ENCODE measurements at regions not wholly inside any gene's neighbourhood (a gene's known extent, or its start where the extent isn't known, plus 50 kb on each side); places are given as distances from the start of the nearest gene placed in this dataset.

DNA sequence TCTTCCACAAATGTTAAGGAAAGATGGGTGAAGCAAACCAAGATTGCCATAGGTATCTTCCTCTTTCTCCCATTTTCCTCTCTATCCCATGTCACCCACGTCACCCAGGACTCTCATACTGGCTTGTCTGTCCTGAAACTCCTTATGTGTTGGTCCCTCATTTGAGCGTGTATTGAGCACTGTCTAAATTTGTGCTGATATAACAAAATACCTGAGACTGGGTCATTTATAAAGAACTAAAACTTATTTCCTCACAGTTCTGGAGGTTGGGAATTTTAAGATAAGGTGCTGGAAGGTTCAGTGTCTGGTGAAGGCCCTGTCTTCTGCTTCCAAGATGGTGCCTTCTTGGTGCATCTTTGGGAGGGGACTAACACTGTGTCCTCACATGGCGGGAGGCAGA, 186.9 kb upstream of the SLC24A5 start:
- no peak overlapping the region for H3K4me3 ChIP-seq (replicated peaks in 1 of 3; ENCODE audit: low read depth in 2 of 3, low read length in 3 of 3)
- Mint-ChIP-seq H3K27ac (no peak overlapping the region), H3K4me1 (no peaks in the 10 kb centered on the region), H3K4me3 (no peak overlapping the region), H3K27me3 (ENCODE audit: low read depth in 3 of 3) (peaks cover 2 to 6% (median 3%) of the 10 kb centered on the region in 3 donors), H3K36me3 (no peaks in the 10 kb centered on the region), H3K9me3 (peaks cover 0 to 5% (median 1%) of the 10 kb centered on the region in 7 donors)
- H4K20me1 ChIP-seq (ENCODE audit: insufficient read depth, low read length): no peaks in the 10 kb centered on the region
- no peak overlapping the region for H3K27ac ChIP-seq (ENCODE audit: low read depth in 1 of 2, low read length in 2 of 2)
- H3K36me3 ChIP-seq (replicated peaks in 1 of 2; ENCODE audit: control insufficient read depth in 1 of 2, insufficient read depth in 2 of 2, low read length in 2 of 2): no peaks in the 10 kb centered on the region
- no peak for DNase-seq
- intact Hi-C loops (cut with micrococcal nuclease): no loop called here
- no peak overlapping the region for H2AFZ ChIP-seq (ENCODE audit: insufficient read depth, low read depth, low read length, poor library complexity, severe bottlenecking)
- H3K4me2 ChIP-seq (replicated peaks; ENCODE audit: extremely low read depth, low read length, poor library complexity, severe bottlenecking): no peak overlapping the region
- TF ChIP-seq, protein P1, sequence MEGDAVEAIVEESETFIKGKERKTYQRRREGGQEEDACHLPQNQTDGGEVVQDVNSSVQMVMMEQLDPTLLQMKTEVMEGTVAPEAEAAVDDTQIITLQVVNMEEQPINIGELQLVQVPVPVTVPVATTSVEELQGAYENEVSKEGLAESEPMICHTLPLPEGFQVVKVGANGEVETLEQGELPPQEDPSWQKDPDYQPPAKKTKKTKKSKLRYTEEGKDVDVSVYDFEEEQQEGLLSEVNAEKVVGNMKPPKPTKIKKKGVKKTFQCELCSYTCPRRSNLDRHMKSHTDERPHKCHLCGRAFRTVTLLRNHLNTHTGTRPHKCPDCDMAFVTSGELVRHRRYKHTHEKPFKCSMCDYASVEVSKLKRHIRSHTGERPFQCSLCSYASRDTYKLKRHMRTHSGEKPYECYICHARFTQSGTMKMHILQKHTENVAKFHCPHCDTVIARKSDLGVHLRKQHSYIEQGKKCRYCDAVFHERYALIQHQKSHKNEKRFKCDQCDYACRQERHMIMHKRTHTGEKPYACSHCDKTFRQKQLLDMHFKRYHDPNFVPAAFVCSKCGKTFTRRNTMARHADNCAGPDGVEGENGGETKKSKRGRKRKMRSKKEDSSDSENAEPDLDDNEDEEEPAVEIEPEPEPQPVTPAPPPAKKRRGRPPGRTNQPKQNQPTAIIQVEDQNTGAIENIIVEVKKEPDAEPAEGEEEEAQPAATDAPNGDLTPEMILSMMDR (IDR thresholded peaks at IDR 0.05): no peak
- no peaks in the 10 kb centered on the region for H3K79me2 ChIP-seq (ENCODE audit: insufficient read depth, low read length)
- no CpG with 5 or more reads among the region's 3 CpGs for WGBS (ENCODE audit: insufficient coverage)
- H3K27me3 ChIP-seq (ENCODE audit: control insufficient read depth in 2 of 2, insufficient read depth in 2 of 2, low read length in 2 of 2): no peaks in the 10 kb centered on the region
- H3K4me1 ChIP-seq (ENCODE audit: control insufficient read depth in 1 of 2, insufficient read depth in 2 of 2, low read length in 2 of 2): no peaks in the 10 kb centered on the region
- H3K9ac ChIP-seq (ENCODE audit: insufficient read depth, low read length, poor library complexity, severe bottlenecking): no peak overlapping the region
- no peaks in the 10 kb centered on the region for H3K9me3 ChIP-seq (replicated peaks in 1 of 2; ENCODE audit: control insufficient read depth in 1 of 2, insufficient read depth in 1 of 2, low read length in 2 of 2)

DNA sequence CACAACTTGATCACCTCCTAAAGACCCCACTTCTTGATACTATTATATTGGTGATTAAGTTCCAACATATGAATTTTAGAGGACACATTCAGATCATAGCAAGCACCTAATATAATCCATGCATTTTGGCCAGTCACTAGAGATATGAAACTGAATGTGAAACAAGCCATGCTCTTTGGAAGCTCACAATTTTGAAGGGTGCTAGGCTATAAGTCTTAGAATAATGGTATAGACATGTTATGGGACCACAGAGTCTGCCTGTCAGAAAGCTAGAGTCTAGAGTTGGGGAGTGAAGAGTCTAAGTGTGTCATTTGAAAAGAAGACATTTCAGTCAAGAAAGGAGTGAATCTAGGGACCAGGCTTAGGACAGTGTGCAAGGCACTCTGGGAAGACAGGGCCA, 186.4 kb upstream of the SLC24A5 start:
- Histone ChIP-seq H3K79me2 (ENCODE audit: insufficient read depth, low read length) (no peaks in the 10 kb centered on the region), H4K20me1 (ENCODE audit: insufficient read depth, low read length) (no peaks in the 10 kb centered on the region), H2AFZ (ENCODE audit: insufficient read depth, low read depth, low read length, poor library complexity, severe bottlenecking) (no peak overlapping the region), H3K27me3 (ENCODE audit: control insufficient read depth in 2 of 2, insufficient read depth in 2 of 2, low read length in 2 of 2) (no peaks in the 10 kb centered on the region), H3K27ac (ENCODE audit: low read depth in 1 of 2, low read length in 2 of 2) (no peak overlapping the region), H3K4me3 (replicated peaks in 1 of 3; ENCODE audit: low read depth in 2 of 3, low read length in 3 of 3) (no peak overlapping the region), H3K4me1 (ENCODE audit: control insufficient read depth in 1 of 2, insufficient read depth in 2 of 2, low read length in 2 of 2) (no peaks in the 10 kb centered on the region), H3K9ac (ENCODE audit: insufficient read depth, low read length, poor library complexity, severe bottlenecking) (no peak overlapping the region), H3K4me2 (replicated peaks; ENCODE audit: extremely low read depth, low read length, poor library complexity, severe bottlenecking) (no peak overlapping the region), H3K36me3 (replicated peaks in 1 of 2; ENCODE audit: control insufficient read depth in 1 of 2, insufficient read depth in 2 of 2, low read length in 2 of 2) (no peaks in the 10 kb centered on the region), H3K9me3 (replicated peaks in 1 of 2; ENCODE audit: control insufficient read depth in 1 of 2, insufficient read depth in 1 of 2, low read length in 2 of 2) (no peaks in the 10 kb centered on the region)
- DNase-seq: no peak
- Mint-ChIP-seq H3K27ac (no peak overlapping the region), H3K36me3 (no peaks in the 10 kb centered on the region), H3K27me3 (ENCODE audit: low read depth in 3 of 3) (peaks cover 2 to 6% (median 3%) of the 10 kb centered on the region in 3 donors), H3K4me3 (no peak overlapping the region), H3K9me3 (peaks cover 0 to 5% (median 1%) of the 10 kb centered on the region in 7 donors), H3K4me1 (no peaks in the 10 kb centered on the region)
- TF ChIP-seq, protein P1 (IDR thresholded peaks at IDR 0.05): no peak
- intact Hi-C loops (cut with micrococcal nuclease): no loop called here

Measured in CD14-positive monocyte (primary cell).